WTC11 (cell line): ENCODE measurements at regions not wholly inside any gene's neighbourhood (a gene's known extent, or its start where the extent isn't known, plus 50 kb on each side); places are given as distances from the start of the nearest gene placed in this dataset.

Experiments used
- ATAC-seq: fragments of 200-7000 bp; cut with Tn5 transposase; 2 replicates; pipeline ENCODE4 v1.10.0; 2021; ENCODE audit warnings: mild to moderate bottlenecking, moderate library complexity
- CTCF ChIA-PET: fragments of 300-600 bp; sonication (Branson Sonifier 250); formaldehyde crosslinking; loops from one replicate; lab custom pipeline; 2021; ENCODE audit warnings: antibody characterized with exemption; lab: Charles Lee
- POLR2A ChIA-PET: fragments of 350-600 bp; sonication (Branson Sonifier 250); formaldehyde crosslinking; loops from one replicate; lab custom pipeline; 2021; ENCODE audit warnings: antibody characterized with exemption; lab: Charles Lee
- DNase-seq: peaks from one replicate; pipeline ENCODE4 v3.0.0; 2021; ENCODE audit warnings: low spot score
- H3K27ac Mint-ChIP-seq: 2 replicates; pipeline ENCODE4 v1.8.0; 2021; ENCODE audit warnings: mixed read lengths
- H3K27me3 Mint-ChIP-seq: 2 replicates; pipeline ENCODE4 v1.8.0; 2021; ENCODE audit warnings: low read depth, mild to moderate bottlenecking, moderate library complexity, mixed read lengths
- H3K36me3 Mint-ChIP-seq: 2 replicates; pipeline ENCODE4 v1.8.0; 2021; ENCODE audit warnings: mixed read lengths
- H3K4me1 Mint-ChIP-seq: 2 replicates; pipeline ENCODE4 v1.8.0; 2022; ENCODE audit warnings: mixed read lengths
- H3K4me3 Mint-ChIP-seq: 2 replicates; pipeline ENCODE4 v1.8.0; 2021; ENCODE audit warnings: mild to moderate bottlenecking, moderate library complexity, mixed read lengths
- H3K9me3 Mint-ChIP-seq: 2 replicates; pipeline ENCODE4 v1.8.0; 2021; ENCODE audit warnings: mixed read lengths
- CREB1 ChIP-seq: sonication (generic); formaldehyde crosslinking; IDR thresholded peaks from 2 replicates; pipeline ENCODE4 v1.8.0; 2023; ENCODE audit warnings: mild to moderate bottlenecking, missing genetic modification reagents
- ETV6 ChIP-seq: sonication (generic); formaldehyde crosslinking; IDR thresholded peaks from 2 replicates; pipeline ENCODE4 v1.8.1; 2022; ENCODE audit warnings: mild to moderate bottlenecking, missing genetic modification reagents
- FOXJ3 ChIP-seq: sonication (generic); formaldehyde crosslinking; IDR thresholded peaks from 2 replicates; pipeline ENCODE4 v1.9.0; 2021; ENCODE audit warnings: missing genetic modification reagents, mild to moderate bottlenecking, borderline replicate concordance
- FOXK1 ChIP-seq: sonication (generic); formaldehyde crosslinking; IDR thresholded peaks from 2 replicates; pipeline ENCODE4 v1.8.0; 2022; ENCODE audit warnings: mild to moderate bottlenecking, moderate library complexity, missing genetic modification reagents
- GABPB1 ChIP-seq: sonication (generic); formaldehyde crosslinking; IDR thresholded peaks from 2 replicates; pipeline ENCODE4 v1.8.1; 2023; ENCODE audit warnings: mild to moderate bottlenecking, missing genetic modification reagents
- GTF2I ChIP-seq: fragments of 250-450 bp; sonication (Bioruptor Pico); conservative IDR thresholded peaks from 2 replicates; pipeline ENCODE4 v1.4.0; 2021; ENCODE audit warnings: mild to moderate bottlenecking
- HMGA2 ChIP-seq: fragments of 250-450 bp; sonication (Bioruptor Pico); IDR thresholded peaks from 2 replicates; pipeline ENCODE4 v1.4.0; 2021; ENCODE audit warnings: mild to moderate bottlenecking, moderate library complexity
- NFATC4 ChIP-seq: fragments of 250-450 bp; sonication (Bioruptor Pico); IDR thresholded peaks from 2 replicates; pipeline ENCODE4 v1.9.0; 2021; ENCODE audit warnings: mild to moderate bottlenecking
- RELA ChIP-seq: sonication (generic); formaldehyde crosslinking; IDR thresholded peaks from 2 replicates; pipeline ENCODE4 v1.8.1; 2022; ENCODE audit warnings: missing genetic modification reagents, mild to moderate bottlenecking, borderline replicate concordance
- SMAD4 ChIP-seq: sonication (generic); formaldehyde crosslinking; IDR thresholded peaks from 2 replicates; pipeline ENCODE4 v1.8.0; 2022; ENCODE audit warnings: mild to moderate bottlenecking, missing genetic modification reagents
- SP1 ChIP-seq: sonication (generic); formaldehyde crosslinking; conservative IDR thresholded peaks from 2 replicates; pipeline ENCODE4 v1.8.1; 2022; ENCODE audit warnings: missing genetic modification reagents
- ZNF263 ChIP-seq: sonication (generic); formaldehyde crosslinking; IDR thresholded peaks from 2 replicates; pipeline ENCODE4 v1.8.1; 2022; ENCODE audit warnings: low read depth, mild to moderate bottlenecking, moderate library complexity, missing genetic modification reagents
- ZNF317 ChIP-seq: sonication (generic); formaldehyde crosslinking; IDR thresholded peaks from 2 replicates; pipeline ENCODE4 v1.8.1; 2023; ENCODE audit warnings: low read depth, mild to moderate bottlenecking, moderate library complexity, missing genetic modification reagents, borderline replicate concordance
- ZNF423 ChIP-seq: fragments of 250-450 bp; sonication (Bioruptor Pico); IDR thresholded peaks from 2 replicates; pipeline ENCODE4 v2.1.2; 2022; ENCODE audit warnings: mild to moderate bottlenecking, moderate library complexity
- TF ChIP-seq, protein P1 (sequence below): fragments of 250-450 bp; sonication (Bioruptor Pico); IDR thresholded peaks from 2 replicates; pipeline ENCODE4 v1.9.0; 2021; ENCODE audit warnings: mild to moderate bottlenecking
- TF ChIP-seq, protein P2 (sequence below): fragments of 250-450 bp; sonication (Bioruptor Pico); conservative IDR thresholded peaks from 2 replicates; pipeline ENCODE4 v1.9.0; 2021; ENCODE audit warnings: mild to moderate bottlenecking
- TF ChIP-seq, protein P3 (sequence below): sonication (generic); formaldehyde crosslinking; IDR thresholded peaks from 2 replicates; pipeline ENCODE4 v1.8.0; 2022; ENCODE audit warnings: mild to moderate bottlenecking, missing genetic modification reagents
- TF ChIP-seq, protein P4 (sequence below): sonication (generic); formaldehyde crosslinking; IDR thresholded peaks from 2 replicates; pipeline ENCODE4 v1.8.1; 2022; ENCODE audit warnings: missing genetic modification reagents, borderline replicate concordance
- TF ChIP-seq, protein P5 (sequence below): fragments of 200-600 bp; IDR thresholded peaks from 2 replicates; pipeline ENCODE4 v1.8.0; 2022; ENCODE audit warnings: antibody characterized with exemption
- TF ChIP-seq, protein P6 (sequence below): sonication (generic); formaldehyde crosslinking; IDR thresholded peaks from 2 replicates; pipeline ENCODE4 v1.8.1; 2023; ENCODE audit warnings: mild to moderate bottlenecking, missing genetic modification reagents
- TF ChIP-seq, protein P7 (sequence below): sonication (generic); formaldehyde crosslinking; IDR thresholded peaks from 2 replicates; pipeline ENCODE4 v1.8.1; 2022; ENCODE audit warnings: low read depth, mild to moderate bottlenecking, moderate library complexity, missing genetic modification reagents, borderline replicate concordance
- TF ChIP-seq, protein P8 (sequence below): sonication (generic); formaldehyde crosslinking; IDR thresholded peaks from 2 replicates; pipeline ENCODE4 v1.8.0; 2022; ENCODE audit warnings: mild to moderate bottlenecking, missing genetic modification reagents
- TF ChIP-seq, protein P9 (sequence below): fragments of 250-450 bp; sonication (Bioruptor Pico); IDR thresholded peaks from 2 replicates; pipeline ENCODE4 v1.9.0; 2021; ENCODE audit warnings: mild to moderate bottlenecking

DNA sequence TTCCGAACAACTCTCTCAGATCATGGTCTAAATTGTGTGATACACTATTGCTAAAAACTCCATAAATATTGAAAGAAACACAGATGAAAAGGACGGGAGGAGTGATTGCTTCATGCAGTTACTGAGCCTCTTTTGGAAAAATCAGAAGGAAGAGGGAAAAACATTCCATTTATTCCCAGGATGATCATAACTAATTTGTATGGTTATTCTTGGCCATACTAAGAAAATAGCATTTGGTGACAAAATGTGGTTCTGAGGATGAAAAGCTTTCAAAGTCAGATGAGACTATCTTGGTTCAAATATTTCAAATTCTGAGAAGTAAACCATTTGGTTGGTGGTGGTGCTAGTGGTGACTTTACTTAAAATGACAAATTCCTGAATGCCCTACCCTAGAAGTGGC lies 305.4 kb upstream of the LDB2 start:
- CTCF ChIA-PET = no interaction called here
- H3K36me3 Mint-ChIP-seq = peaks cover 15% of the 10 kb centered on the region
- no peak overlapping the region for H3K27ac Mint-ChIP-seq

DNA sequence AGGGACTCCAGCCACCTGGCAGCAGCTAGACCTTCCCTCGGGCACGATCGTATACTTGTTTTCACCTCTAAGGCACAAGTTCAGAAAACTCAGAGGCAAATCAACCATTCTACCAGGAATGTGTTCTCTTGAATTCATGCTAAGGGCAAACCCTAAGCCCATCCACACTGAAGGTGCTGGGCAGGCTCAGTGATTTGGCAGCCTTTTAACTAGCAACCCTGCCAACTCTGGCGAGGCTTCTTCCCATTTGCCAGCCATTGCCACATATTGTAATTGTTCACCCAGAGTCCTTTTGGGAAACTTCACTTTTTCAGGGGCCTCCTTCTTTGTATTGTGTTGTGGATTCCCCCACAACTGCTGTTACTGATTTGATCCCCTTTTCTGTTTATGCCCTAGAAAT lies 298.6 kb upstream of the LDB2 start:
- peaks cover 24% of the 10 kb centered on the region for H3K9me3 Mint-ChIP-seq
- ChIA-PET CTCF (no interaction called here), POLR2A (no interaction called here)
- no peak overlapping the region for H3K4me3 Mint-ChIP-seq
- no peaks in the 10 kb centered on the region; the same call in 1 of the 2 replicates for H3K27me3 Mint-ChIP-seq
- ATAC-seq (no peak), DNase-seq (no peak)
- H3K36me3 Mint-ChIP-seq = peaks cover 12% of the 10 kb centered on the region
- no peaks in the 10 kb centered on the region for H3K4me1 Mint-ChIP-seq
- H3K27ac Mint-ChIP-seq = no peak overlapping the region
- TF ChIP-seq, protein P1, sequence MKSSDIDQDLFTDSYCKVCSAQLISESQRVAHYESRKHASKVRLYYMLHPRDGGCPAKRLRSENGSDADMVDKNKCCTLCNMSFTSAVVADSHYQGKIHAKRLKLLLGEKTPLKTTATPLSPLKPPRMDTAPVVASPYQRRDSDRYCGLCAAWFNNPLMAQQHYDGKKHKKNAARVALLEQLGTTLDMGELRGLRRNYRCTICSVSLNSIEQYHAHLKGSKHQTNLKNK (CRISPR knock-in tag) = no peak
- TF ChIP-seq, protein P2, sequence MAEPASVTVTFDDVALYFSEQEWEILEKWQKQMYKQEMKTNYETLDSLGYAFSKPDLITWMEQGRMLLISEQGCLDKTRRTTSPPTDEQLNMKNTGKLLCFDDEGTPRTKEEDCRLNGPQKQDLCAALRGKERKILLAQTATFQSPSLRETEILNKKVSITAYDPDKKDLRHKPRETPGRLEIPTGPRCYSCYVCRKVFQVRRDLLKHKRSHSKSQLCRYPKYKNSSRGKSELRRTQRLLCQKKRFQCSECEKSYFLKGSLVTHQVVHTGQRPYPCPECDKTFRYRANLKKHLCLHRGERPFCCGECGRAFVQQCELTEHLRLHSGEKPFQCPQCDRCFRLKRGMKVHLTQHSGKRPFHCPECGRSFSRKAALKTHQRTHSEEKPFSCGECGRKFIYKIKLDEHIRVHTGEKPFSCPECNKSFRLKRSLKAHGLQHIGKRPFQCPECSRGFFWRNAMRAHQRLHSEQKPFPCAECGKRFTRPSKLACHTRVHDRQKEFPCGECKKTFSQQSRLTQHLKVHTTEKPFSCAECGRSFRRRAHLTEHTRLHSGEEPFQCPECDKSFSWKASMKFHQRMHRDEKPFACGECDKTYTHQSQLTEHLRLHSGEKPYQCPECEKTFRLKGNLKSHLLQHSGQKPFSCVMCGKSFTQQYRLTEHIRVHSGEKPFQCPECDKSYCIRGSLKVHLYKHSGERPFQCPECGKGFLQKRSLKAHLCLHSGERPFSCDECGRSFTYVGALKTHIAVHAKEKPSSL (CRISPR knock-in tag) = no peak
- no peak for TF ChIP-seq ETV6 (CRISPR knock-in tag)
- no peak for TF ChIP-seq ZNF423 (CRISPR knock-in tag)
- TF ChIP-seq, protein P3, sequence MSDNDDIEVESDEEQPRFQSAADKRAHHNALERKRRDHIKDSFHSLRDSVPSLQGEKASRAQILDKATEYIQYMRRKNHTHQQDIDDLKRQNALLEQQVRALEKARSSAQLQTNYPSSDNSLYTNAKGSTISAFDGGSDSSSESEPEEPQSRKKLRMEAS = no peak
- no peak for TF ChIP-seq SMAD4 (CRISPR knock-in tag)
- TF ChIP-seq, protein P4, sequence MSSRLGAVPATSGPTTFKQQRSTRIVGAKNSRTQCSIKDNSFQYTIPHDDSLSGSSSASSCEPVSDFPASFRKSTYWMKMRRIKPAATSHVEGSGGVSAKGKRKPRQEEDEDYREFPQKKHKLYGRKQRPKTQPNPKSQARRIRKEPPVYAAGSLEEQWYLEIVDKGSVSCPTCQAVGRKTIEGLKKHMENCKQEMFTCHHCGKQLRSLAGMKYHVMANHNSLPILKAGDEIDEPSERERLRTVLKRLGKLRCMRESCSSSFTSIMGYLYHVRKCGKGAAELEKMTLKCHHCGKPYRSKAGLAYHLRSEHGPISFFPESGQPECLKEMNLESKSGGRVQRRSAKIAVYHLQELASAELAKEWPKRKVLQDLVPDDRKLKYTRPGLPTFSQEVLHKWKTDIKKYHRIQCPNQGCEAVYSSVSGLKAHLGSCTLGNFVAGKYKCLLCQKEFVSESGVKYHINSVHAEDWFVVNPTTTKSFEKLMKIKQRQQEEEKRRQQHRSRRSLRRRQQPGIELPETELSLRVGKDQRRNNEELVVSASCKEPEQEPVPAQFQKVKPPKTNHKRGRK (CRISPR knock-in tag) = no peak
- TF ChIP-seq RELA = no peak
- no peak for TF ChIP-seq HMGA2
- TF ChIP-seq, protein P5, sequence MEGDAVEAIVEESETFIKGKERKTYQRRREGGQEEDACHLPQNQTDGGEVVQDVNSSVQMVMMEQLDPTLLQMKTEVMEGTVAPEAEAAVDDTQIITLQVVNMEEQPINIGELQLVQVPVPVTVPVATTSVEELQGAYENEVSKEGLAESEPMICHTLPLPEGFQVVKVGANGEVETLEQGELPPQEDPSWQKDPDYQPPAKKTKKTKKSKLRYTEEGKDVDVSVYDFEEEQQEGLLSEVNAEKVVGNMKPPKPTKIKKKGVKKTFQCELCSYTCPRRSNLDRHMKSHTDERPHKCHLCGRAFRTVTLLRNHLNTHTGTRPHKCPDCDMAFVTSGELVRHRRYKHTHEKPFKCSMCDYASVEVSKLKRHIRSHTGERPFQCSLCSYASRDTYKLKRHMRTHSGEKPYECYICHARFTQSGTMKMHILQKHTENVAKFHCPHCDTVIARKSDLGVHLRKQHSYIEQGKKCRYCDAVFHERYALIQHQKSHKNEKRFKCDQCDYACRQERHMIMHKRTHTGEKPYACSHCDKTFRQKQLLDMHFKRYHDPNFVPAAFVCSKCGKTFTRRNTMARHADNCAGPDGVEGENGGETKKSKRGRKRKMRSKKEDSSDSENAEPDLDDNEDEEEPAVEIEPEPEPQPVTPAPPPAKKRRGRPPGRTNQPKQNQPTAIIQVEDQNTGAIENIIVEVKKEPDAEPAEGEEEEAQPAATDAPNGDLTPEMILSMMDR = no peak

More for the DNA sequence above, 305.4 kb upstream of the LDB2 start:
- TF ChIP-seq GTF2I (CRISPR knock-in tag) (no peak), SP1 (CRISPR knock-in tag) (no peak), HMGA2 (no peak), ZNF317 (CRISPR knock-in tag) (no peak), GABPB1 (CRISPR knock-in tag) (no peak), CREB1 (CRISPR knock-in tag) (no peak), NFATC4 (CRISPR knock-in tag) (no peak), FOXJ3 (CRISPR knock-in tag) (no peak), ZNF263 (CRISPR knock-in tag) (no peak), FOXK1 (CRISPR knock-in tag) (no peak)
- TF ChIP-seq, protein P1 (CRISPR knock-in tag) = no peak
- TF ChIP-seq, protein P6, sequence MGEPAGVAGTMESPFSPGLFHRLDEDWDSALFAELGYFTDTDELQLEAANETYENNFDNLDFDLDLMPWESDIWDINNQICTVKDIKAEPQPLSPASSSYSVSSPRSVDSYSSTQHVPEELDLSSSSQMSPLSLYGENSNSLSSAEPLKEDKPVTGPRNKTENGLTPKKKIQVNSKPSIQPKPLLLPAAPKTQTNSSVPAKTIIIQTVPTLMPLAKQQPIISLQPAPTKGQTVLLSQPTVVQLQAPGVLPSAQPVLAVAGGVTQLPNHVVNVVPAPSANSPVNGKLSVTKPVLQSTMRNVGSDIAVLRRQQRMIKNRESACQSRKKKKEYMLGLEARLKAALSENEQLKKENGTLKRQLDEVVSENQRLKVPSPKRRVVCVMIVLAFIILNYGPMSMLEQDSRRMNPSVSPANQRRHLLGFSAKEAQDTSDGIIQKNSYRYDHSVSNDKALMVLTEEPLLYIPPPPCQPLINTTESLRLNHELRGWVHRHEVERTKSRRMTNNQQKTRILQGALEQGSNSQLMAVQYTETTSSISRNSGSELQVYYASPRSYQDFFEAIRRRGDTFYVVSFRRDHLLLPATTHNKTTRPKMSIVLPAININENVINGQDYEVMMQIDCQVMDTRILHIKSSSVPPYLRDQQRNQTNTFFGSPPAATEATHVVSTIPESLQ (CRISPR knock-in tag) = no peak
- TF ChIP-seq, protein P7, sequence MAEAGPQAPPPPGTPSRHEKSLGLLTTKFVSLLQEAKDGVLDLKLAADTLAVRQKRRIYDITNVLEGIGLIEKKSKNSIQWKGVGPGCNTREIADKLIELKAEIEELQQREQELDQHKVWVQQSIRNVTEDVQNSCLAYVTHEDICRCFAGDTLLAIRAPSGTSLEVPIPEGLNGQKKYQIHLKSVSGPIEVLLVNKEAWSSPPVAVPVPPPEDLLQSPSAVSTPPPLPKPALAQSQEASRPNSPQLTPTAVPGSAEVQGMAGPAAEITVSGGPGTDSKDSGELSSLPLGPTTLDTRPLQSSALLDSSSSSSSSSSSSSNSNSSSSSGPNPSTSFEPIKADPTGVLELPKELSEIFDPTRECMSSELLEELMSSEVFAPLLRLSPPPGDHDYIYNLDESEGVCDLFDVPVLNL (CRISPR knock-in tag) = no peak
- TF ChIP-seq, protein P8, sequence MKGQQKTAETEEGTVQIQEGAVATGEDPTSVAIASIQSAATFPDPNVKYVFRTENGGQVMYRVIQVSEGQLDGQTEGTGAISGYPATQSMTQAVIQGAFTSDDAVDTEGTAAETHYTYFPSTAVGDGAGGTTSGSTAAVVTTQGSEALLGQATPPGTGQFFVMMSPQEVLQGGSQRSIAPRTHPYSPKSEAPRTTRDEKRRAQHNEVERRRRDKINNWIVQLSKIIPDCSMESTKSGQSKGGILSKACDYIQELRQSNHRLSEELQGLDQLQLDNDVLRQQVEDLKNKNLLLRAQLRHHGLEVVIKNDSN = no peak
- TF ChIP-seq, protein P9, sequence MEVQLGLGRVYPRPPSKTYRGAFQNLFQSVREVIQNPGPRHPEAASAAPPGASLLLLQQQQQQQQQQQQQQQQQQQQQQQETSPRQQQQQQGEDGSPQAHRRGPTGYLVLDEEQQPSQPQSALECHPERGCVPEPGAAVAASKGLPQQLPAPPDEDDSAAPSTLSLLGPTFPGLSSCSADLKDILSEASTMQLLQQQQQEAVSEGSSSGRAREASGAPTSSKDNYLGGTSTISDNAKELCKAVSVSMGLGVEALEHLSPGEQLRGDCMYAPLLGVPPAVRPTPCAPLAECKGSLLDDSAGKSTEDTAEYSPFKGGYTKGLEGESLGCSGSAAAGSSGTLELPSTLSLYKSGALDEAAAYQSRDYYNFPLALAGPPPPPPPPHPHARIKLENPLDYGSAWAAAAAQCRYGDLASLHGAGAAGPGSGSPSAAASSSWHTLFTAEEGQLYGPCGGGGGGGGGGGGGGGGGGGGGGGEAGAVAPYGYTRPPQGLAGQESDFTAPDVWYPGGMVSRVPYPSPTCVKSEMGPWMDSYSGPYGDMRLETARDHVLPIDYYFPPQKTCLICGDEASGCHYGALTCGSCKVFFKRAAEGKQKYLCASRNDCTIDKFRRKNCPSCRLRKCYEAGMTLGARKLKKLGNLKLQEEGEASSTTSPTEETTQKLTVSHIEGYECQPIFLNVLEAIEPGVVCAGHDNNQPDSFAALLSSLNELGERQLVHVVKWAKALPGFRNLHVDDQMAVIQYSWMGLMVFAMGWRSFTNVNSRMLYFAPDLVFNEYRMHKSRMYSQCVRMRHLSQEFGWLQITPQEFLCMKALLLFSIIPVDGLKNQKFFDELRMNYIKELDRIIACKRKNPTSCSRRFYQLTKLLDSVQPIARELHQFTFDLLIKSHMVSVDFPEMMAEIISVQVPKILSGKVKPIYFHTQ (CRISPR knock-in tag) = no peak
- ATAC-seq (no peak), DNase-seq (no peak)
- no peak overlapping the region for H3K4me3 Mint-ChIP-seq
- peaks cover 33% of the 10 kb centered on the region for H3K9me3 Mint-ChIP-seq
- H3K27me3 Mint-ChIP-seq = peaks cover 2% of the 10 kb centered on the region; the same call in 1 of the 2 replicates
- POLR2A ChIA-PET = no interaction called here
- H3K4me1 Mint-ChIP-seq = peaks cover 4% of the 10 kb centered on the region; the same call in 1 of the 2 replicates
